HEK293 (cell line): ENCODE measurements at regions not wholly inside any gene's neighbourhood (a gene's known extent, or its start where the extent isn't known, plus 50 kb on each side); places are given as distances from the start of the nearest gene placed in this dataset.

Source experiments
- TRIM28 ChIP-seq: IDR thresholded peaks from 2 replicates; pipeline ENCODE4 v1.6.1; 2011; ENCODE audit warnings: low read length, control low read depth, borderline replicate concordance
- YY1 ChIP-seq: fragments of 450-650 bp; formaldehyde crosslinking; IDR thresholded peaks from 2 replicates; pipeline ENCODE4 v1.5.1; 2018; ENCODE audit warnings: missing biosample characterization, missing genetic modification characterization
- ZBTB26 ChIP-seq: fragments of 450-650 bp; formaldehyde crosslinking; optimal IDR thresholded peaks from 2 replicates; pipeline ENCODE3; 2016; ENCODE audit warnings: missing biosample characterization, mild to moderate bottlenecking, missing genetic modification characterization
- ZNF223 ChIP-seq: fragments of 450-650 bp; formaldehyde crosslinking; IDR thresholded peaks from 2 replicates; pipeline ENCODE4 v1.5.1; 2016; ENCODE audit warnings: missing biosample characterization, missing genetic modification characterization
- ZNF37A ChIP-seq: fragments of 450-650 bp; IDR thresholded peaks from 2 replicates; pipeline ENCODE4 v1.5.1; 2018; ENCODE audit warnings: missing biosample characterization, missing genetic modification characterization
- ZNF513 ChIP-seq: fragments of 450-650 bp; IDR thresholded peaks from 2 replicates; pipeline ENCODE4 v1.5.1; 2018; ENCODE audit warnings: missing biosample characterization, missing genetic modification characterization
- ZNF530 ChIP-seq: fragments of 450-650 bp; formaldehyde crosslinking; IDR thresholded peaks from 2 replicates; pipeline ENCODE4 v1.5.1; 2016; ENCODE audit warnings: low read depth, missing biosample characterization, missing genetic modification characterization
- TF ChIP-seq, protein P1 (sequence below): fragments of 450-650 bp; formaldehyde crosslinking; IDR thresholded peaks from 2 replicates; pipeline ENCODE4 v1.5.1; 2016; ENCODE audit warnings: missing biosample characterization, missing genetic modification characterization

- TF ChIP-seq, protein P1, sequence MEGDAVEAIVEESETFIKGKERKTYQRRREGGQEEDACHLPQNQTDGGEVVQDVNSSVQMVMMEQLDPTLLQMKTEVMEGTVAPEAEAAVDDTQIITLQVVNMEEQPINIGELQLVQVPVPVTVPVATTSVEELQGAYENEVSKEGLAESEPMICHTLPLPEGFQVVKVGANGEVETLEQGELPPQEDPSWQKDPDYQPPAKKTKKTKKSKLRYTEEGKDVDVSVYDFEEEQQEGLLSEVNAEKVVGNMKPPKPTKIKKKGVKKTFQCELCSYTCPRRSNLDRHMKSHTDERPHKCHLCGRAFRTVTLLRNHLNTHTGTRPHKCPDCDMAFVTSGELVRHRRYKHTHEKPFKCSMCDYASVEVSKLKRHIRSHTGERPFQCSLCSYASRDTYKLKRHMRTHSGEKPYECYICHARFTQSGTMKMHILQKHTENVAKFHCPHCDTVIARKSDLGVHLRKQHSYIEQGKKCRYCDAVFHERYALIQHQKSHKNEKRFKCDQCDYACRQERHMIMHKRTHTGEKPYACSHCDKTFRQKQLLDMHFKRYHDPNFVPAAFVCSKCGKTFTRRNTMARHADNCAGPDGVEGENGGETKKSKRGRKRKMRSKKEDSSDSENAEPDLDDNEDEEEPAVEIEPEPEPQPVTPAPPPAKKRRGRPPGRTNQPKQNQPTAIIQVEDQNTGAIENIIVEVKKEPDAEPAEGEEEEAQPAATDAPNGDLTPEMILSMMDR (tag by site-specific recombination) = no peak
- no peak for TF ChIP-seq ZNF513 (tag by site-specific recombination)
- TF ChIP-seq ZNF37A = no peak
- no peak for TF ChIP-seq ZNF223 (tag by site-specific recombination)
- no peak for TF ChIP-seq ZNF530 (tag by site-specific recombination)
- no peak for TF ChIP-seq YY1 (tag by site-specific recombination)
- no peak for TF ChIP-seq ZBTB26 (tag by site-specific recombination)
- TF ChIP-seq TRIM28 = no peak
Measured at GRCh38 chr21:28099001-28099705, 893.5 kb downstream of the LTN1 start.
